Thymus (tissue), 11 donors: ENCODE measurements at regions not wholly inside any gene's neighbourhood (a gene's known extent, or its start where the extent isn't known, plus 50 kb on each side); places are given as distances from the start of the nearest gene placed in this dataset.

Experiments
- DNase-seq, 9 donors: peaks; one replicate each; pipeline ENCODE4 v3.0.0-alpha.2; 2013; ENCODE audit warnings: low spot score in 9 of 9, low read depth in 6 of 9, missing footprints in 1 of 9
- H3K27ac ChIP-seq, 2 donors: one replicate each; pipeline ENCODE4 v1.5.1; 2013; ENCODE audit warnings: control low read depth in 1 of 2, low read depth in 1 of 2, low read length in 1 of 2, mild to moderate bottlenecking in 1 of 2, moderate library complexity in 1 of 2
- H3K27me3 ChIP-seq, 2 donors: one replicate each; pipeline ENCODE4 v1.5.1; 2013; ENCODE audit warnings: low read length in 1 of 2; ENCODE audit not compliant: control insufficient read depth in 2 of 2, insufficient read depth in 1 of 2
- H3K36me3 ChIP-seq, 2 donors: one replicate each; pipeline ENCODE4 v1.5.1; 2013; ENCODE audit warnings: low read length in 1 of 2, mild to moderate bottlenecking in 1 of 2, moderate library complexity in 1 of 2; ENCODE audit not compliant: control insufficient read depth in 2 of 2, insufficient read depth in 2 of 2
- H3K4me1 ChIP-seq, 2 donors: one replicate each; pipeline ENCODE4 v1.5.1; 2013; ENCODE audit warnings: low read length in 2 of 2; ENCODE audit not compliant: control insufficient read depth in 2 of 2, insufficient read depth in 2 of 2
- H3K4me3 ChIP-seq, 2 donors: one replicate each; pipeline ENCODE4 v1.5.1; 2013; ENCODE audit warnings: low read length in 2 of 2, control low read depth in 1 of 2, mild to moderate bottlenecking in 1 of 2
- H3K9me3 ChIP-seq, 2 donors: one replicate each; pipeline ENCODE4 v1.5.1; 2013; ENCODE audit warnings: low read length in 1 of 2, mild to moderate bottlenecking in 1 of 2; ENCODE audit not compliant: control insufficient read depth in 2 of 2, insufficient read depth in 1 of 2
- WGBS: extraction: QIAGEN DNeasy Blood & Tissue Kit; methylation state at CpG from one replicate; pipeline ENCODE4 v1.1.7; 2013; 5-methylcytosine and 5-hydroxymethylcytosine counted together
- donor health status: healthy.

- H3K36me3 ChIP-seq = no peaks in the 10 kb centered on the region
- H3K4me1 ChIP-seq = no peaks in the 10 kb centered on the region
- WGBS = 76% methylated on average over 3 of the region's 3 CpGs
- DNase-seq = no peak
- no peak overlapping the region for H3K27ac ChIP-seq
- no peaks in the 10 kb centered on the region for H3K27me3 ChIP-seq
- no peak overlapping the region for H3K4me3 ChIP-seq
- H3K9me3 ChIP-seq = no peaks in the 10 kb centered on the region
Observed at GRCh38 chr1:56188221-56188620, 391.1 kb downstream of the PLPP3 start.

DNA sequence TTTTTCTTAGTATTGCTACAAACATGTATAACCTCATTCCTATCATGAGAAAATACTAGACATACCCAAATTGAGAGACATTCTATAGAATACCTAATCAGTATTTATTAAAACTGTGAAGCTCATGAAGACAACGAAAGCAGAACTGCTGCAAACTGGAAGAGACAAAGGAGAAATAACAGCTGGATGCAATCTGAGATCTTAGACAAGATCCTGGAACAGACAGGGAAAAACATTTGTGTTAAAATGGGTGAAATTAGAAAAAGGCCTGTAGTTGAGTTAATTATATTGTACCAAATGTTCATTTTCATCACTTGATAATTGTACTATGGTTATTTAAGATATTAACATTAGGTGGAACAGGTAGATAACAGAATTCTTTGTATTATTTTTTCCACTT, 392.0 kb downstream of the PLPP3 start:
- 91% methylated on average over 1 of the region's 1 CpG for WGBS
- H3K27ac ChIP-seq = no peak overlapping the region
- H3K27me3 ChIP-seq = no peaks in the 10 kb centered on the region
- DNase-seq = no peak
- no peaks in the 10 kb centered on the region for H3K9me3 ChIP-seq
- H3K4me1 ChIP-seq = no peaks in the 10 kb centered on the region
- H3K4me3 ChIP-seq = no peak overlapping the region
- no peaks in the 10 kb centered on the region for H3K36me3 ChIP-seq

GRCh38 chr1:56185493-56185892, 393.9 kb downstream of the PLPP3 start:
- Histone ChIP-seq H3K9me3 (no peaks in the 10 kb centered on the region), H3K36me3 (no peaks in the 10 kb centered on the region), H3K4me1 (peaks cover 0 to under 1% of the 10 kb centered on the region in 2 donors), H3K27ac (no peak overlapping the region), H3K4me3 (no peak overlapping the region), H3K27me3 (no peaks in the 10 kb centered on the region)
- no peak for DNase-seq
- WGBS = 98% methylated on average over 2 of the region's 2 CpGs

- Histone ChIP-seq H3K4me1 (peaks cover 0 to 2% of the 10 kb centered on the region in 2 donors), H3K27ac (no peak overlapping the region), H3K4me3 (no peak overlapping the region), H3K9me3 (no peaks in the 10 kb centered on the region), H3K27me3 (no peaks in the 10 kb centered on the region), H3K36me3 (no peaks in the 10 kb centered on the region)
- DNase-seq = no peak
- 97% methylated on average over 2 of the region's 2 CpGs for WGBS
Observed at GRCh38 chr1:56183151-56183550, 396.2 kb downstream of the PLPP3 start.

- Histone ChIP-seq H3K27ac (peak overlapping the region in 1 of 2 donors; percentile 32), H3K36me3 (no peaks in the 10 kb centered on the region), H3K4me3 (no peak overlapping the region), H3K9me3 (no peaks in the 10 kb centered on the region), H3K27me3 (no peaks in the 10 kb centered on the region), H3K4me1 (peaks cover 0 to 2% of the 10 kb centered on the region in 2 donors)
- 65% methylated on average over 5 of the region's 5 CpGs for WGBS
- peak in 5 of 9 donors; percentile 11 to 58 (median 19) for DNase-seq
Observed at GRCh38 chr1:56180520-56181190, 398.7 kb downstream of the PLPP3 start.

DNA sequence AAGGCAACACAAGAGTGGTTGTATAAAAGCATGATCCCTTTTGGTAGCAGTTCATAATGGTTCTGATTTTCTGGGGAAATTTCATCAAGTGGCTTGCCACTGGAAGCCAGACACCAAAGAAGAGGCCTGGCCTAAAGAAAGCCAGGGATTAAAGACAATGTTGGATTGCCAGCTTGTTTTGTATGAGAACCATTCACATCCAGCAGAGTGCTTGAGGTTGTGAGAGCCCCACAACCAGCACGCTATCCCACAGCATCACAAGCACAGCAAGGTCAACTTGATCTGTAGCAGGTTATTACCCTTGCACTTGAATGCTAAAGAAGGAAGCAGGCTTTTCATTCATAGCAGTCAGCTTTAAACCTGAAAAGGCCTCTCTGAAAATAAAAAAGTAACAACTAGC, 399.8 kb downstream of the PLPP3 start:
- no peak overlapping the region for H3K4me3 ChIP-seq
- no peak for DNase-seq
- no peaks in the 10 kb centered on the region for H3K9me3 ChIP-seq
- H3K27me3 ChIP-seq = no peaks in the 10 kb centered on the region
- peaks cover 0 to 2% of the 10 kb centered on the region in 2 donors for H3K4me1 ChIP-seq
- WGBS = 100% methylated on average over 1 of the region's 1 CpG
- no peaks in the 10 kb centered on the region for H3K36me3 ChIP-seq
- H3K27ac ChIP-seq = no peak overlapping the region

DNA sequence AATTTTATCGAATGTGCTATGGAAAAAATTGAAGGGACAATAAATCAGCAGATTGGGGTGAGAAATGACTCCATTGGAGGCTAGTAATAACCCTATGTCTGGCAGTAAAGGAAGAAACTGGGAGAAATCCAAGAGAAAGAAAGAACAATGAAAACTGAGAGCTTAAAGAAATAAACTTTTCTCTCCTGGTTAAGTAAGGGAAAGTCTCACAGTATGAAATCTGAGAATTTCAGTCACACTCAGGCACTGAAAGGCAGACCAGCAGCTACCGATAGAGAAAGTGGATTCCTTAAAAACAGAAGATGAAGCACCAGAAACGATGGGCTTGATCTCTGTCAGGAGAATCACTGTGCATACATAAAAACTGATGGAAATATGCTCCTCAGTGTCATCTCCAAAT, 404.2 kb downstream of the PLPP3 start:
- H3K4me3 ChIP-seq = no peak overlapping the region
- H3K9me3 ChIP-seq = no peaks in the 10 kb centered on the region
- no peaks in the 10 kb centered on the region for H3K4me1 ChIP-seq
- H3K27ac ChIP-seq = no peak overlapping the region
- 89% methylated on average over 3 of the region's 3 CpGs for WGBS
- no peak for DNase-seq
- no peaks in the 10 kb centered on the region for H3K27me3 ChIP-seq
- no peaks in the 10 kb centered on the region for H3K36me3 ChIP-seq

DNA sequence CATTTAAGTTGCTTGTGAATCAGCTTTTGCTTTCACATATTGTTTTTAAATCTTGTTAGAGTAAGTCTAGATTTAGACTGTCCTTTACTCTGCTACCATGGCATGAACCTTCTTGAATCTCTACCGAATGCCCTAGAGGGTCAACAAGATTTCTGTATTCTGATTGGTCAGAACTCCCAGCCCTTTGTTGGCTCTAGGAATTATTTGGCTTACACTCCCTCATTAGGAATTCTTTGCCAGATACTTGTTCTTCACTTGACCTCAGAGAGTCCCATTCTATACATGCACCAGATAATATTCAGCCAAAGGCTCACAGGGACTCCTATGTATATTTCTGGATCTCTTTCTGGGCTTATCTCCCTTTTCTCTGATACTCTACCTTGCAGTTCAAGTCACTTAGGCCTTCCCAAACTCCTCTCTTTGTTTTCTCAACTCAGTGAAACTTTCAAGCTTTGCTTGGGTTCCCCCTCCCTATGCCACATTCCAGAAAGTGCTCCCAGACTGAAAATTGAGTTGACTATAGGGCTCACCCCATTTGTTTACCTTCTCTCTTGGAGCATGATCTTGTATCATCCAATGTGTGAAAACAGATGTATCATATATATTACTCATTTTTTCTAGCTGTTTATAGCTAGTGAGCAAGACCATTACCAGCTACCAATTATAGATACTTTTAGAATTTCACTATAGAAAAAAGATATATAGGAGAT, 405.0 kb downstream of the PLPP3 start:
- no peaks in the 10 kb centered on the region for H3K36me3 ChIP-seq

GRCh38 chr1:56173736-56174135, 405.6 kb downstream of the PLPP3 start:
- no peak overlapping the region for H3K27ac ChIP-seq
- DNase-seq = no peak
- no peaks in the 10 kb centered on the region for H3K4me1 ChIP-seq
- H3K9me3 ChIP-seq = no peaks in the 10 kb centered on the region
- no peaks in the 10 kb centered on the region for H3K27me3 ChIP-seq
- no peaks in the 10 kb centered on the region for H3K36me3 ChIP-seq
- 94% methylated on average over 1 of the region's 1 CpG for WGBS
- no peak overlapping the region for H3K4me3 ChIP-seq

More for the DNA sequence above, 405.0 kb downstream of the PLPP3 start:
- Histone ChIP-seq H3K4me3 (no peak overlapping the region), H3K4me1 (no peaks in the 10 kb centered on the region), H3K27me3 (no peaks in the 10 kb centered on the region), H3K27ac (no peak overlapping the region), H3K9me3 (no peaks in the 10 kb centered on the region)
- WGBS = 92% methylated on average over 1 of the region's 1 CpG
- DNase-seq = no peak
